Osteoblast (primary cell): ENCODE measurements at regions not wholly inside any gene's neighbourhood (a gene's known extent, or its start where the extent isn't known, plus 50 kb on each side); places are given as distances from the start of the nearest gene placed in this dataset.

ENCODE experiments used
- DNase-seq: peaks from one replicate; pipeline ENCODE4 v3.0.0; 2011; ENCODE audit warnings: low spot score, mixed read lengths; ENCODE audit not compliant: insufficient read length; ENCODE audit errors: missing footprints
- H2AFZ ChIP-seq: 2 replicates; pipeline ENCODE4 v1.6.0; 2011; ENCODE audit warnings: mild to moderate bottlenecking, low read length
- H3K27ac ChIP-seq: 2 replicates; pipeline ENCODE4 v1.5.1; 2011; ENCODE audit warnings: mild to moderate bottlenecking, low read depth, low read length, moderate library complexity
- H3K27me3 ChIP-seq: 2 replicates; pipeline ENCODE4 v1.6.0; 2012; ENCODE audit warnings: mild to moderate bottlenecking, control low read depth, inconsistent platforms, low read length, moderate library complexity; ENCODE audit not compliant: insufficient read depth
- H3K36me3 ChIP-seq: 2 replicates; pipeline ENCODE4 v1.5.1; 2011; ENCODE audit warnings: mild to moderate bottlenecking, low read length, control low read depth, moderate library complexity; ENCODE audit not compliant: insufficient read depth
- H3K4me1 ChIP-seq: 2 replicates; pipeline ENCODE4 v1.5.1; 2011; ENCODE audit warnings: mild to moderate bottlenecking, low read length, control low read depth, moderate library complexity; ENCODE audit not compliant: insufficient read depth
- H3K4me2 ChIP-seq: 2 replicates; pipeline ENCODE4 v1.6.0; 2011; ENCODE audit warnings: mild to moderate bottlenecking, low read length; ENCODE audit not compliant: insufficient read depth
- H3K4me3 ChIP-seq: fragments of 200-600 bp; sonication (generic); 3 replicates; pipeline ENCODE4 v1.5.1; 2012; ENCODE audit warnings: mild to moderate bottlenecking, low read length, inconsistent platforms; ENCODE audit not compliant: insufficient read depth
- H3K79me2 ChIP-seq: 2 replicates; pipeline ENCODE4 v1.6.0; 2012; ENCODE audit warnings: mild to moderate bottlenecking, low read length, control low read depth, inconsistent platforms; ENCODE audit not compliant: insufficient read depth
- H3K9me3 ChIP-seq: 2 replicates; pipeline ENCODE4 v1.5.1; 2011; ENCODE audit warnings: low read depth, low read length, control low read depth
- H4K20me1 ChIP-seq: 2 replicates; pipeline ENCODE4 v1.6.0; 2012; ENCODE audit warnings: mild to moderate bottlenecking, low read length, control low read depth; ENCODE audit not compliant: insufficient read depth
- CTCF ChIP-seq: IDR thresholded peaks from 2 replicates; pipeline ENCODE4 v1.5.1; 2011; ENCODE audit warnings: mild to moderate bottlenecking, low read depth, low read length, moderate library complexity; ENCODE audit errors: extremely low read depth

- no peak overlapping the region for H3K27ac ChIP-seq
- no peak for TF ChIP-seq CTCF
- H3K4me3 ChIP-seq, result no peak overlapping the region
- no peak for DNase-seq
- no peaks in the 10 kb centered on the region for H4K20me1 ChIP-seq
- H3K4me2 ChIP-seq, result no peak overlapping the region
- H3K4me1 ChIP-seq, result no peaks in the 10 kb centered on the region
- no peak overlapping the region for H2AFZ ChIP-seq
- peaks cover 2% of the 10 kb centered on the region for H3K27me3 ChIP-seq
- H3K79me2 ChIP-seq, result no peaks in the 10 kb centered on the region
- H3K36me3 ChIP-seq, result no peaks in the 10 kb centered on the region
- H3K9me3 ChIP-seq, result no peaks in the 10 kb centered on the region
These were observed 212.0 kb upstream of the DTNBP1 start for GRCh38 chr6:15874821-15875220.

- no peak for TF ChIP-seq CTCF
- Histone ChIP-seq H3K4me1 (no peaks in the 10 kb centered on the region), H3K27me3 (peaks cover 2% of the 10 kb centered on the region), H3K79me2 (no peaks in the 10 kb centered on the region), H2AFZ (no peak overlapping the region), H3K9me3 (no peaks in the 10 kb centered on the region), H3K27ac (no peak overlapping the region), H3K4me2 (no peak overlapping the region), H3K4me3 (no peak overlapping the region), H3K36me3 (no peaks in the 10 kb centered on the region), H4K20me1 (no peaks in the 10 kb centered on the region)
- DNase-seq, result no peak
These were observed 211.5 kb upstream of the DTNBP1 start for GRCh38 chr6:15874326-15874725.

GRCh38 chr6:15872241-15873103 is 209.6 kb upstream of the DTNBP1 start:
- Histone ChIP-seq H3K4me1 (no peaks in the 10 kb centered on the region), H4K20me1 (no peaks in the 10 kb centered on the region), H3K36me3 (no peaks in the 10 kb centered on the region), H3K27me3 (no peaks in the 10 kb centered on the region), H3K27ac (no peak overlapping the region), H3K4me3 (no peak overlapping the region), H2AFZ (no peak overlapping the region), H3K4me2 (no peak overlapping the region), H3K79me2 (no peaks in the 10 kb centered on the region), H3K9me3 (no peaks in the 10 kb centered on the region)
- no peak for DNase-seq
- TF ChIP-seq CTCF, result no peak

- Histone ChIP-seq H3K9me3 (no peaks in the 10 kb centered on the region), H3K79me2 (no peaks in the 10 kb centered on the region), H3K4me3 (no peak overlapping the region), H3K4me2 (no peak overlapping the region), H3K27me3 (no peaks in the 10 kb centered on the region), H3K27ac (no peak overlapping the region), H3K36me3 (no peaks in the 10 kb centered on the region), H4K20me1 (no peaks in the 10 kb centered on the region), H2AFZ (no peak overlapping the region), H3K4me1 (no peaks in the 10 kb centered on the region)
- no peak for DNase-seq
- TF ChIP-seq CTCF, result no peak
These were observed 208.4 kb upstream of the DTNBP1 start for GRCh38 chr6:15871276-15871675.
